ENCODE measurements at regions not wholly inside any gene's neighbourhood (a gene's known extent, or its start where the extent isn't known, plus 50 kb on each side); places are given as distances from the start of the nearest gene placed in this dataset.

- Histone ChIP-seq H3K27ac (ENCODE audit: low read depth, low read length, poor library complexity, severe bottlenecking) (no peak overlapping the region), H3K9me2 (ENCODE audit: insufficient read depth, low read length) (no peaks in the 10 kb centered on the region), H3K36me3 (ENCODE audit: insufficient read depth, low read length) (no peaks in the 10 kb centered on the region), H3K4me1 (ENCODE audit: insufficient read depth, low read length, poor library complexity, severe bottlenecking) (peaks cover 43% of the 10 kb centered on the region), H3K4me3 (ENCODE audit: low read depth, low read length, poor library complexity, severe bottlenecking) (no peak overlapping the region), H3K79me2 (ENCODE audit: insufficient read depth, low read depth, low read length) (no peaks in the 10 kb centered on the region), H3K9me3 (ENCODE audit: low read length) (no peaks in the 10 kb centered on the region), H3K4me2 (ENCODE audit: low read length) (no peak overlapping the region), H4K20me1 (ENCODE audit: insufficient read depth, low read length) (no peaks in the 10 kb centered on the region), H2AFZ (ENCODE audit: low read length) (peak overlapping the region; percentile 37)
- DNase-seq (ENCODE audit: low spot score), result no peak
- POLR2A ChIA-PET, result interaction anchor here (0.6 to 1.0 kb wide), 4 partner anchors 13 to 344 kb away, joined by 3 to 4 read pairs (median 4); no protein-coding TSS in a partner anchor
- CTCF ChIA-PET (ENCODE audit: unreplicated experiment), result interaction anchor here (0.8 kb wide), 1 partner anchor 12 kb away, joined by 3 read pairs; no protein-coding TSS in a partner anchor
- BruUV-seq (replicated peaks), result no TSS peak
- intact Hi-C loops (cut with micrococcal nuclease; ENCODE audit: unreplicated experiment), result no loop called here
- TF ChIP-seq CTCF (conservative IDR thresholded peaks at IDR 0.05; ENCODE audit: low read length) (no peak), EZH2phosphoT487 (IDR thresholded peaks at IDR 0.05; ENCODE audit: borderline replicate concordance, low read depth, low read length) (no peak)
Measured at GRCh38 chr1:108082738-108083562, 117.2 kb downstream of the SLC25A24 start.

- no peak overlapping the region for H3K4me3 ChIP-seq (ENCODE audit: low read depth, low read length, poor library complexity, severe bottlenecking)
- peak overlapping the region; percentile 37; the same call in 1 of the 2 replicates for H2AFZ ChIP-seq (ENCODE audit: low read length)
- ChIA-PET POLR2A (interaction anchor here (0.7 to 1.0 kb wide), 4 partner anchors 12 to 302 kb away, joined by 3 read pairs; no protein-coding TSS in a partner anchor), CTCF (ENCODE audit: unreplicated experiment) (interaction anchor here (0.8 kb wide), 1 partner anchor 11 kb away, joined by 3 read pairs; no protein-coding TSS in a partner anchor)
- no peak overlapping the region for H3K4me2 ChIP-seq (ENCODE audit: low read length)
- no peaks in the 10 kb centered on the region for H3K9me2 ChIP-seq (ENCODE audit: insufficient read depth, low read length)
- BruUV-seq (replicated peaks), result no TSS peak
- DNase-seq (ENCODE audit: low spot score), result no peak
- H4K20me1 ChIP-seq (ENCODE audit: insufficient read depth, low read length), result no peaks in the 10 kb centered on the region
- H3K27ac ChIP-seq (ENCODE audit: low read depth, low read length, poor library complexity, severe bottlenecking), result no peak overlapping the region
- no peaks in the 10 kb centered on the region for H3K9me3 ChIP-seq (ENCODE audit: low read length)
- H3K36me3 ChIP-seq (ENCODE audit: insufficient read depth, low read length), result no peaks in the 10 kb centered on the region
- peaks cover 52% of the 10 kb centered on the region for H3K4me1 ChIP-seq (ENCODE audit: insufficient read depth, low read length, poor library complexity, severe bottlenecking)
- TF ChIP-seq EZH2phosphoT487 (IDR thresholded peaks at IDR 0.05; ENCODE audit: borderline replicate concordance, low read depth, low read length), result no peak
- TF ChIP-seq CTCF (conservative IDR thresholded peaks at IDR 0.05; ENCODE audit: low read length), result no peak
- intact Hi-C loops (cut with micrococcal nuclease; ENCODE audit: unreplicated experiment), result no loop called here
- no peaks in the 10 kb centered on the region for H3K79me2 ChIP-seq (ENCODE audit: insufficient read depth, low read depth, low read length)
Measured at GRCh38 chr1:108082001-108082400, 117.0 kb upstream of the VAV3 start.

- no peak for TF ChIP-seq CTCF (conservative IDR thresholded peaks at IDR 0.05; ENCODE audit: low read length)
- TF ChIP-seq EZH2phosphoT487 (IDR thresholded peaks at IDR 0.05; ENCODE audit: borderline replicate concordance, low read depth, low read length), result no peak
- BruUV-seq (replicated peaks), result no TSS peak
- no peaks in the 10 kb centered on the region for H3K36me3 ChIP-seq (ENCODE audit: insufficient read depth, low read length)
- intact Hi-C loops (cut with micrococcal nuclease; ENCODE audit: unreplicated experiment), result no loop called here
- H3K9me3 ChIP-seq (ENCODE audit: low read length), result no peaks in the 10 kb centered on the region
- no peaks in the 10 kb centered on the region for H3K79me2 ChIP-seq (ENCODE audit: insufficient read depth, low read depth, low read length)
- no peak for DNase-seq (ENCODE audit: low spot score)
- H2AFZ ChIP-seq (ENCODE audit: low read length), result peak overlapping the region; percentile 58; the same call in 1 of the 2 replicates
- CTCF ChIA-PET (ENCODE audit: unreplicated experiment), result no interaction called here
- peak overlapping the region; percentile 58 for H3K27ac ChIP-seq (ENCODE audit: low read depth, low read length, poor library complexity, severe bottlenecking)
- no peak overlapping the region for H3K4me3 ChIP-seq (ENCODE audit: low read depth, low read length, poor library complexity, severe bottlenecking)
- POLR2A ChIA-PET, result interaction anchor here (0.5 kb wide), 1 partner anchor 9 kb away, joined by 3 read pairs; no protein-coding TSS in a partner anchor
- H3K9me2 ChIP-seq (ENCODE audit: insufficient read depth, low read length), result no peaks in the 10 kb centered on the region
- peak overlapping the region; percentile 61; the same call in 1 of the 2 replicates for H3K4me2 ChIP-seq (ENCODE audit: low read length)
- no peaks in the 10 kb centered on the region for H4K20me1 ChIP-seq (ENCODE audit: insufficient read depth, low read length)
- H3K4me1 ChIP-seq (ENCODE audit: insufficient read depth, low read length, poor library complexity, severe bottlenecking), result peaks cover 56% of the 10 kb centered on the region
Measured at GRCh38 chr1:108080448-108080847, 115.5 kb upstream of the VAV3 start.
